ENCODE measurements at regions not wholly inside any gene's neighbourhood (a gene's known extent, or its start where the extent isn't known, plus 50 kb on each side); places are given as distances from the start of the nearest gene placed in this dataset.
"Not testable (repeated sequence)": the region's sequence is repeated elsewhere in the genome, so short reads cannot be mapped to it uniquely, and the experiment has no call there.

- no peak overlapping the region for H3K4me3 ChIP-seq
- DNase-seq (ENCODE audit: low spot score): no peak
- H3K27ac ChIP-seq: no peak overlapping the region
- no peak for TF ChIP-seq CTCF (IDR thresholded peaks at IDR 0.05)
Observed at GRCh38 chr10:37733822-37734221, 123.6 kb downstream of the ZNF248 start.

- no peak for TF ChIP-seq CTCF (IDR thresholded peaks at IDR 0.05)
- Histone ChIP-seq H3K4me3 (no peak overlapping the region), H3K27ac (no peak overlapping the region)
- DNase-seq (ENCODE audit: low spot score): no peak
Observed at GRCh38 chr10:37732685-37733084, 124.7 kb downstream of the ZNF248 start.

GRCh38 chr10:37728830-37729229 is 128.6 kb downstream of the ZNF248 start:
- no peak for DNase-seq (ENCODE audit: low spot score)
- TF ChIP-seq CTCF (IDR thresholded peaks at IDR 0.05): no peak
- Histone ChIP-seq H3K27ac (no peak overlapping the region), H3K4me3 (no peak overlapping the region)

GRCh38 chr10:37727491-37728352 is 129.7 kb downstream of the ZNF248 start:
- DNase-seq (ENCODE audit: low spot score): no peak
- H3K4me3 ChIP-seq: no peak overlapping the region
- H3K27ac ChIP-seq: no peak overlapping the region
- no peak for TF ChIP-seq CTCF (IDR thresholded peaks at IDR 0.05)

- DNase-seq (ENCODE audit: low spot score): no peak
- TF ChIP-seq CTCF (IDR thresholded peaks at IDR 0.05): no peak
Observed at GRCh38 chr10:37721100-37721499, 136.3 kb downstream of the ZNF248 start.

GRCh38 chr10:37718060-37718459 is 139.3 kb downstream of the ZNF248 start:
- not testable (repeated sequence) for H3K4me3 ChIP-seq; DNase-seq (ENCODE audit: low spot score); H3K27ac ChIP-seq

More at GRCh38 chr10:37721100-37721499, 136.3 kb downstream of the ZNF248 start:
- no peak overlapping the region for H3K27ac ChIP-seq
- H3K4me3 ChIP-seq: no peak overlapping the region

GRCh38 chr10:37713642-37714041 is 143.8 kb downstream of the ZNF248 start:
- Histone ChIP-seq H3K27ac (no peak overlapping the region), H3K4me3 (no peak overlapping the region)
- no peak for DNase-seq (ENCODE audit: low spot score)
- no peak for TF ChIP-seq CTCF (IDR thresholded peaks at IDR 0.05)

All from coronary artery (tissue), 2 donors.